HG03575 (cell line): ENCODE measurements at regions not wholly inside any gene's neighbourhood (a gene's known extent, or its start where the extent isn't known, plus 50 kb on each side); places are given as distances from the start of the nearest gene placed in this dataset.
A peak's percentile ranks its signal among the peaks of the same experiment; 100 is the strongest.

Source experiments
- ATAC-seq: cut with Tn5 transposase; IDR thresholded peaks from one replicate; pipeline ENCODE4 v1.9.1; 2021; ENCODE audit not compliant: unreplicated experiment, insufficient number of reproducible peaks, low FRiP score; ENCODE audit errors: extremely low read depth

DNA sequence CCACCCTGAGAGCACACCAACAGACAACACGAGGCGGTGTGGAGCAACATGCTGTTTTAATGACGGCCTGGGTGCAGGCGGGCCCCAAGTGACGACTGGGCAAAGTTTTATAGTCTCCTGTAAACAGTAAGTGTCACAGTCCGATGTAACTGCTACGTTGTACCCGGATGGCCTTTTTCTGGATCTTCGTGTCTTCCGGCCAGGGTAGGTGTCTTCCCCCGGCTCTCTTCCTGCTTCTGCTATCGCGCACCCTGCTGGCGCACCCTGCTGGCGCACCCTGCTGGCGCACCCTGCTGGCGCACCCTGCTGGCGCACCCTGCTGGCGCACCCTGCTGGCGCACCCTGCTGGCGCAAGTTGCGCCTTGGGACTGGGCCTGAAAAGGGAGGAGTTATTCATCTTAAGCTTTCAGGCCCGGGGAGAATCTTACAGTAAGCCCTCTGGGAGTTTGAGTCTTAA is 143.0 kb upstream of the TARS1 start:
- no peak for ATAC-seq

DNA sequence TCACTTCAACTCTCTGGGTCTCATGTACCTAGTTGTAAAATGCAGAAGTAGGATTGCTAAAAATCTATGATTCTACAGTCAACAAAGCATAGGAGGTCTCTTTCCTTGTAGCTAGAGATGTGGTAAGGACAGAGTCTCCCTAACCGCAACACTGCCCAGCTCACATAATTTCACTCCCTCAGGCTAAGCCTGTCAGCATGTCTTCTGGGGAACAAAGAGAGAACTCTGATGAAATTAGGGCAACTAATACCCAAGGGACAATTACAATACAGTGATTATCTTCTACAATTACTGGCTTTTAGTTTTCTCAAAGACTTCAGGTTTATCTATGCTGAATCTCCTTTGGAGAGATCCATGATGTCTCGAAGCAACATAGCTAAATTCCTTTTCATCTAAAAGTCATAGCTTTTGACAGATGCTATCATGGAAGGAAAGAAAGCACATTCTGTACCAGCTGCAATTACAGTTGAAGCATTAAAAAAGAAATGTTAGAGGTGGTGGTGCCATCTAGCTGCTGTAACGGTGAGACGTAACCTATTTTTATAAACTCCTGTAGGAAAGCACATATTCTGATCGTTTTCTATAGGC is 141.1 kb upstream of the TARS1 start:
- no peak for ATAC-seq

DNA sequence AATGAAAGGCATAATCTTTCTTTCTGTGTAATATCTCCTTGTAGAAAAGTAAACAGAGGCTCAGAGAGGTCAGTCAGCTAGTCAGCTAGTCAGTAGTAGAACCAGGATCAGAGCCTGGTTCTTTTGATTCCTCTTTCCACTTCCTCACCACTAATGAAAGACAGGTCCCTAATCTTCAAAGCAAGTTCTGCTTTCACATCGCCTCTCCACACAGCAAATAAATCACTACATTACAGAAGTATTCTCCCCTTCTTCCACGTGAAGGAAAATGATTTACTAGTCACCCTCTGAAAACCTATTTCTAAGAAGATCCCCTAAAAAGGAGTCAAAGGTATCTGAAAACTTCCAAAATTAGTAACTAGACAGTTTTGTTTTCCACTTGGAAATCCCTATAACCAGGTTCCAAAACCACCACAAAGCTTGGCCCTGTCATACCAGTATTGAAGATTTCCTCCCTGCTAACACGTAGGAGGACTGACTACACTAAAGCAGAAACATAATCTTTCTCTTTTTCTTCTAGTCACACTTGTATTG is 140.5 kb upstream of the TARS1 start:
- peak; percentile 49 for ATAC-seq

DNA sequence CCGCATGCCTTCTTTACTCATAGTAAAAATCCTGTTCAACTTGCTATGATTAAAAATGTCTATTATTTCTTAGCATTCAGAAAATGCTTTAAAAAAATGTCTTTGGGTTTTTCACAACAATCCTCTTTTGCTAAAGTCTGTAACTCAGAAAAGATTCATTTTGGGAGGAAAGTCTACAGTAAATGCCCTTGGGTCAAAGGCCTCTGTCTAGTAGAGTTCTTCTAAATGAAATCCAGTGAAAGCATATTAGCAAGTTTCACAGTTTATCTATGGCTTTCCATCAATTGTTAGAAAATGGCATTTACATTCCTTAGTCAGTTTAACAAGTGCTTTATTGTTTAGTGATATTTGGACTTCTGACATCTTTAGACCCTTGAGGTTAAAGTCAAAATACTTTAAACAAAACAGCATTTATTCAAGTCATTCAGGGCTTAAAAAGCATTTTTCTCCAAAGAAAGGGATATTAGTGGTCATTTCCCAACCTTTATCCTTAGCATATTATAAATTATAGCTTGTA is 137.1 kb upstream of the TARS1 start:
- no peak for ATAC-seq

DNA sequence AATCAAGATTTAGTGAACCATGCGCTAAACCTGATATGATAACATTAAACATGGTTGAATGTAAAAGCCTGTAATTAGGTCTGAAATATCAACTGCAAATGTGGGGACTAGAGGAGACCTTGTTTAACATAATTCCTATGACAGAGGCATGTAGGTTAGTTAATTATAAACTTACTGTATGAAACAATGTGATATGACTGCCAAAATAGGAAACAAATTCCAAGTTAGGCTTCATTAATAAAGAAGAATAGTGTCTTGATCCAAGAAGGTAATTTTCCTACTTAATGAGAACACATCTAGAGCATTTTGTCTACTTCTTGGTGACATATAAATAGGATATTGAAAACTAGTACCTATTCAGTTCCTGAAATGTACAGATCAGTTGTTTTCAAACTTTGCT is 136.2 kb upstream of the TARS1 start:
- ATAC-seq: no peak

DNA sequence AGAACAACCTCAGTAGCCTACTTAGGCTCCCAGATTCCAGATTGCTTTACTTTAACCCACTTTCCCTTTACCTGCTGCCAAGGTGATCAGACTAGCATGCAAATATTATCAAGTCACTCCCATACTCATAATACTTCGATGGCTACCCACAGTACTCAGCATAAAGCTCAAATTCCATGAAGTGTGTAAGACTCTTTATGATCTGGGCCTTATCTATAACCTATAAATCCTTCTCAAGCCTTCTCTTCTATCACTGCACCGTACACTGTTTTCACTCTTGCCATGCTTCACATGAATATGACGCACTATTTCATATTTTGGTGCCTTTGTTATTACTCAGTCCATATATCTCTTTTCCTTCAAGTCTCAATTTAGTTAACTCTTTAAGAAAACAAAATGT is 135.2 kb upstream of the TARS1 start:
- ATAC-seq: no peak

DNA sequence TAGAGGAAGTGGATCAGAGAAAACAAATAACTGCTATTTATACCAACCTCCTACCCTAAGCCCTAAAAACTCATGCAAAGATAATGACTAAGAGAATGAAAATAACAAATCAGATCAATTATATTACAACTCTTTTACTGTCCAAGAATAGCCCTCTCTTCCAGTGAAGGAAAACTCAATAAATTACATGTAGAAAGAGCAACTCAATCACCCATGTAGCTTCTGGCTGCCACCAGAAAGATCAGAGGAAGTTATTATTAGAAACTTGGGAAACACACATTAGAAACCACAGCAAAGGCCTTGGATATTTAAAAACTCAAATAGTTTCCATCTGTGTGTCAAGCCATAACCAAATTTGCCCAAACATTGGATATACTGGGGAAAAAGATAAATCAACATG is 134.0 kb upstream of the TARS1 start:
- ATAC-seq: no peak

DNA sequence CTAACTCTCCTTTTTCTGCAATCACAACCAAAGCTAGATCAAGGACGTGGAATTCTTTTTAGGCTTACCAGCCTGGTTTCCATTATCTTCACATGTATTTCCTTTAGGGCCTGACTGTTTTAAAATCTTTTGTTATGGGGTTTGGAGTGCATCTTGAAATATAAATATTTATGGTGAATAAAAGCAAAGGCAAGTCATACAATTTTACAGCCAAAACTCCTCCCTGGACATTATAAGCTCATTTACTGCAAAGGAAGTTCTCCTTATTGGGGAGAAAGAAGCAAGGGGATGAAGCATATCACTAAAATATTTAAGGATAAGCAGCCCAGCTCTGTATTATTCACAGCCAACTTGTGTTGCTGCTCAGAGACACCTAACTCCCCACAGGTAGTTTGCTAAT is 132.2 kb upstream of the TARS1 start:
- ATAC-seq: no peak

DNA sequence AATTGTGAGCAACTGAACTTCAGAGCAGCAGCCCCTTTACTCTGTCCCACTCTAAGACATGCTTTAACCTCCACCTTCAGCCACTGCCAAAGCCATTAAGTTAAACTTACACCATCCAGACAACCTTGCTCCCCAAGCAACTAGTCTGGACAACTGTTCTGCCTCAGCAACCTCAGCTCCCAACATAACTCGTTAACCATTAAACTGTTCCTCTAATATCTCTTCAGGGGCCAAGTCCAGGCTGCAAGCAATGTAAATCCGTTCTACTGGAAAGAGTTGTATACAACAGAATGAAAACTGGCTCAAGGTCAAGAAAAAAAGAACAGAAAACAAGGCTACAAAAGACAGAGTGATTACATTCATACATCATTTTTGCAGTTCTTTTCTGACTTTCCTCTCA is 131.7 kb upstream of the TARS1 start:
- no peak for ATAC-seq

DNA sequence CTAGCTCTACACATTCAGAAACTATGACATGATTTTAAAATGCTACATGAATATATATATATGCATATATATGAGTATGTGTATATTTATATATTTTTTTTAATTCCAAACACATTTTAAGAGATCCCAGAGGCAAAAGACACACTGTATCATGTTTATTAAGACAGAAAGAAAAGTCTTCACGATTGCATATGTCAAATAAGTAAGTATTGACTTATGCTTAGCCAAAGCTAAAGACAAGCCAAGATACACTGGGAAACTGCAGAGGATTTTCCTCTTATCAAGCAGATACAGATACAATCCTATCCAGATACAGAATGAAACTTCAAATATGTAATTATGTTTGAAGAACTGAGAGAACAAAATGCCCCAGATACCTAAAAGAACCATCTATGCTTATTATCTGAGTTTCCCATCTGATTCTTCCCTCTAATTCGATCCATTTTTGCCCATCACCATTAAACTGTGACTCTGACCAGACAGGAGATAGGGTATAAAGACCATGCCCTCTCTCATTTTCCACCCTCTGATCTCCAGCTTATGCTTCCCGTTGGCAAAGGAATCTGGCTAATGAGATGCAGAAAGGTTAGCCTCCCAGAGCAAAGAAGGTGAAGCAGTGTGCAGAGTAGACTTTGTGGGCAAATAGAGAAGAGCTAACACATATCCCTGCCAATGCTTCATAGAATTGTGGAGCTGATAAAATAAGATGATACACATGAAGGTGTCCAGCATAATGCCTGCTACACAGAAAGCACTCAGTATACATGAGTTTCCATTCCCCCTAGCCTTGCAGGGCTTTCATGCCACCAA is 131.0 kb upstream of the TARS1 start:
- ATAC-seq: no peak

DNA sequence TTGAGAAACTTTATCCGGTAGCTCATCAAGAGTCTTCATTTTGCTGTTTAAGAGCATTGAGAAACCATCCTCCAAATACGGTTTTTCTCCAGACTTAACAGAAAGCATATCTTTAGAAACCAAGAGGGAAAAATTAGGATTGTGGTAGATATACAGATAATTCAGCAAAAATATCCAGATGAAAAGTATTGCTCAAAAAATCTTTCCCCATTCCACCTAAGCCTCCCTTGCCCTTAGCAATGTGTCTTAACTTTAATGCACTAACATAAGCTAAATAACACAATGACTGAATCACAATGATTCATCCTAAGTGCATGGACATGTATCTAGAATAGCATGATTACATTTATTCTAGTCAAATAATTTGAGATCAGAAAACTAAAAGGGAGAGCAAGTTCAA is 130.3 kb upstream of the TARS1 start:
- no peak for ATAC-seq

DNA sequence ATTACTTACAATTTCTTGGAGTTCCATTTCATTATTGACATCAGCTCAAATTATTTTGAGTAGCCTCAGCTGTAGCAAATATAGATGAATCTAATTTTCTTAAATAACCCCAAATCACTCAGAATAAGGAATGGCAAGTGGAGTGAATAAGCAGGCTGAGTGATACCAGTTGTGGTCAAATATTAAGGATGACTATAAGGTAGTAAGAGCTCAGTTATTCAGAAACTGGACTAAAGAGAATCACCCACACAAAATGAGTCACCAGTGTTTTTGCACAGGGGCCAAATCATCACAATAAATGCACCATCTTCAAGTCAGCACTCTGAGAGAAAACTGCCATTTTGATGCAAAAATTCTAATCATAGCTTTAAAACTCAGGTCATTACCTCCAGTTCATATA is 128.9 kb upstream of the TARS1 start:
- no peak for ATAC-seq

DNA sequence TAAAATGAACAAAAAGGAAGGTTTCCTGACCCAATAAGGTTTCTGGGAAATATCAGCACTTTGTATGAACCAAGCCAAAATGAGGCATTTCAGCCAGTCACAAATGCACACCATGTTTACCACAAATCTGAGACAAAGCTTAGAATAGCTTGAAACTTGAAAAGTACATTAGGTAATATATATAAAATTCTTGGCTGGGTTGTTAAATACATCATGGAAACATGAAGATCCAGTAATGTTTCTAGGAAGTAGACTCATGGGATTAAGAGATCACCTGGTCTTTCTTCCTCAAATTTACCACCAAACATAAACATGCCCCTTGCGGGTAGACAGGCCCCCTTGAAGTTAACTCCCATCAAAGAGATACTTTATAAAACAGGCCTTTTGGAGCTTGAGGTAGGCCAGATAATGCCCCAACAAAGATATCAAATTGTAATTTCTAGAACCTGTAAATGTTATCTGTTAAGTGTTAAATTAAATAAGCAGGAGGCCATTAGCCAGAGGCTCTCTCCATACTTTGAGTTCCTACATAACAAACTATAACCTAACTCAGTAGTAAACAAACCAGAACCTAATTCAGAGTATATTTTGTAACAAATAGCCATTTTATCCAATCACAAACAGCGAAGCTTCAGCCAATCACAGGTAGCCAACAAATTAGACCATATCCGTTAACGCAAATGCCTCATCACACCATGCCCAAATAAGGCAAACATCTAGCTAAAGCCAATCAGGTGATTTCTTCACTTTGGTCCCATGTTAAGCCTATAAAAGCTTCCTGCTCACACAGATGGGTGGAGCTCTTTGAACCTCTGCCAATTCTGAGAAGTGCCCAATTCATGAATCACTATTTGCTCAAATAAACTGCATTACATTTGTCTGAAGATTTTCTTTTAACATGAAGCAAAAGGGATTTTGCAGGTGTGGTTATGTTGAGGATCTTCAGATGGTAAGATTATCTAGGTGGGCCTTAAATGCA is 127.9 kb upstream of the TARS1 start:
- ATAC-seq: no peak

DNA sequence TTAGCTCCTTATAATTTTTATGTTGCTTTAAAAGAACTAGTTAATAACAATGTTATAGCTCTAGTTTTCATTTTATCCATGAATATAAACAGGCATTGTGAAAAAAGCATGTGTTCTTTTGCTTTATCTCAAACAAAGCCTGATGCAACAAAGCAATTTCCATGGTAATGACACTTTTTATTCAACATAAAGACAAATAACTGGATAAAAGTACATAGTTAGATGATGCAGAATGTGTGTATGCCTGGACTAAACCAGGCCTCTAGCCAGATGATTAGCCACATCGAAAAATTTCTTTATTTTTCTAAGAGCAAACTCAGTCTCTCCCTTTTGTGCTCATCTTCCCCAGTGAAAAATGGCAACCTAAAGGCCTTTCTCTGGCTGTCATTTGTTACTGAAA is 125.6 kb upstream of the TARS1 start:
- ATAC-seq: no peak

DNA sequence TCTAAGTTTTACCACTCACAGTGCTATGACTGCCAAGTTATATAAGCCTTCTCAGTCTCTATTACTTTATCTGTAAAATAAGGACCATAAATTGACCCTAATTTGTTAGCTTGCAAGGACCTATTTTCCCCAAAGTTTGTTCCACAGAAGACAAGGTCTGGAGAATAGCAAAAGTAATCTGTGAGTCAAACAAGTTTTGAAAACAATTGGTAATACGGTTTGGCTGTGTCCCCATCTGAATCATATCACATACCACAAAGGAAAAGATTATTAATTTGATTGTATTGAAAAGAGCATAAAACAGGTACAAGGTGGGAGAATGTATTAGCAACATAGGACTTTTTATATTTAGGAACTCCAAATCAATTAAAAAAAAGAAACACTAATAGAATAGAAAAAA is 124.0 kb upstream of the TARS1 start:
- no peak for ATAC-seq

DNA sequence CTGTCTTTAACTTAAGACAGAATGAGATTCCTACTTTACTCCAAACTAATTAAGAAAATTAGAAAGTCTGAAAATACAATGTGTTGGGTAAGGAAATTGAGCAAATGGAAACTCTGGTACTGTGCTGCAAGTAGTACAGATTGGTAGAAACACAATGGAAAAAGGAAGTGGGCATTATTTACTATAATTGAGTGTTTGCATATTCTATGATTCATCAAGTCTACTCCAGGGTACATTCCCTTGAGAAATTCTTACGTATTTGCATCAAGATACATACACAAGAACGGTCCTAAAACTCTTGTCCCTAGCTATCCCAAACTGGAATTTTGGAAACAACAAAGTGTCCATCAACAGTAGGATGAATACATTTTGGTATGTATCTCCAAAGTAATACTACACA is 123.5 kb upstream of the TARS1 start:
- ATAC-seq: no peak

DNA sequence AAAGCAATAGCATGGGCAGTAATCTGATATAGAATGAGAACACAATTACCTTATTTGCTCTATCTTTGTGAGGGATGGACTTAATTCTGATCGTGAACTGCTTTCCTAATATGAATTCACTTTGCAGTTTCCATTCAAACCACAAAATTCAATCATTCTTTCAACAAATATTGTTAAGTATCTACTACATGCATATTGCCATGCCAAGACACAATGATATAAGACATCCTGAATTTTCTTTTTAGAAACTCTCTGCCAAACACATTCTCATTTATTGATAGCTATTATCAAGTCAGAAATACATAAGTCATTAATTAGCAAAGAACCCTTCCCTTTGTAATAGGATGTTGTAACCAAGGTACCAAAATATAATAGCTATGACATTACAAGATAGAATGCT is 121.6 kb upstream of the TARS1 start:
- no peak for ATAC-seq

DNA sequence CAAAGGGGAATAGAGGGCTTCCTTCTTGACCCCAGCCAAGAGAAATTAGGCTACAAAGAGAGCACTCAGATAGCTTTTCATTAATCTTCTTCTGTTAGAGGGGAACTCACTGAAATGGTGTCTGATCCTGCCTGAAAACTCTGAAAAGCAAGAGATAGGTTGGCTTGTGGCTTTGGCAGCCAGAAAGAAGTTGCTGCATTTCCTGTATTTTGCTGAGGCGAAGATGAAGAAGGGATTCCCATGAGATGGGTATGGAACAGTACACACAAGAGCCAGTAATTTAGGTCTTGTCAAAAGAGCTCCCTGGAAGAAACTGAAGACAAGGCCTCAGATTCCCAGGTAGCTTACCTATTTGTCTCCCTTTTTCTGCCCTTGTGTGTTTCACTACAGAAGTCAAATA is 120.9 kb upstream of the TARS1 start:
- no peak for ATAC-seq

DNA sequence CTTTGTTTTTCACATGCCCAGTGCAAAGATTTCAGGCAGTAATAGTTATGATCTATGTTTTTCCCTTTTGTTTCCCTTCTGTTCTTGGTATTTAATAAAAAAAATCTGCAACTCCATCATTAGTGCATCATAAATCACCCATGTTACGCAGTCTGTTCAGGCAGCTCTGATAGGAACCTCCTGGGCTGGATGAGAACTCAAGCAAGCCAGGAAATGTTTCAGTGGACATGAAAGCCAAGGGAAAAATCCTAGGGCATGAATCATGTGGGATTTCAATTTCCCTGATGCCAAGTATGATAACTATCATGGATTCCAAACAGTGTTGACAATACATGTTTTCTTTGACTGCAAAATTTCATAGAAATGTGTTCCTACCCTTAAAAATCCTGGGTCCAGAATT is 119.7 kb upstream of the TARS1 start:
- no peak for ATAC-seq
